HFF-Myc (cell line): ENCODE measurements at regions not wholly inside any gene's neighbourhood (a gene's known extent, or its start where the extent isn't known, plus 50 kb on each side); places are given as distances from the start of the nearest gene placed in this dataset.
"Not testable (repeated sequence)": the region's sequence is repeated elsewhere in the genome, so short reads cannot be mapped to it uniquely, and the experiment has no call there.

Experiments used
- DNase-seq: peaks from one replicate; pipeline ENCODE4 v3.0.0-alpha.2; 2011; ENCODE audit warnings: low read depth; ENCODE audit errors: extremely low read depth
- H3K4me3 ChIP-seq: replicated peaks from 2 replicates; pipeline ENCODE4 v1.5.1; 2011; ENCODE audit warnings: low read depth, mild to moderate bottlenecking, control low read depth, low read length
- TF ChIP-seq, protein P1 (sequence below): IDR thresholded peaks from 2 replicates; pipeline ENCODE4 v1.5.1; 2012; ENCODE audit warnings: mild to moderate bottlenecking, low read depth, low read length, control low read depth; ENCODE audit errors: missing control alignments

DNA sequence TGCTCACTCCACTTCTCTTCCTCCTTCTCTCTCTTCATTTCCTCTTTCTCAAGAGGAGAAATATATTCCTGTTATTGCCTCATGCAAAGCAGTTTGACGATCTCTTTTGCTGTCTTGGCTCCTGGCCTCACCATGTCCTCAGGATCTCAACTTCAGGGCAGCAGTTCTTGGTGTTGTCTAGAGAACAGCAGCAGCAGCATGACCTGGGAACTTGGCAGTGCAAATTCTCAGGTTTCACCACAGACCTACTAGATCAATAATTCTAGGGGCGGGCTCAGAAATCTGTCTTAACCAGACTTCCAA is 193.4 kb upstream of the EDNRA start:
- TF ChIP-seq, protein P1, sequence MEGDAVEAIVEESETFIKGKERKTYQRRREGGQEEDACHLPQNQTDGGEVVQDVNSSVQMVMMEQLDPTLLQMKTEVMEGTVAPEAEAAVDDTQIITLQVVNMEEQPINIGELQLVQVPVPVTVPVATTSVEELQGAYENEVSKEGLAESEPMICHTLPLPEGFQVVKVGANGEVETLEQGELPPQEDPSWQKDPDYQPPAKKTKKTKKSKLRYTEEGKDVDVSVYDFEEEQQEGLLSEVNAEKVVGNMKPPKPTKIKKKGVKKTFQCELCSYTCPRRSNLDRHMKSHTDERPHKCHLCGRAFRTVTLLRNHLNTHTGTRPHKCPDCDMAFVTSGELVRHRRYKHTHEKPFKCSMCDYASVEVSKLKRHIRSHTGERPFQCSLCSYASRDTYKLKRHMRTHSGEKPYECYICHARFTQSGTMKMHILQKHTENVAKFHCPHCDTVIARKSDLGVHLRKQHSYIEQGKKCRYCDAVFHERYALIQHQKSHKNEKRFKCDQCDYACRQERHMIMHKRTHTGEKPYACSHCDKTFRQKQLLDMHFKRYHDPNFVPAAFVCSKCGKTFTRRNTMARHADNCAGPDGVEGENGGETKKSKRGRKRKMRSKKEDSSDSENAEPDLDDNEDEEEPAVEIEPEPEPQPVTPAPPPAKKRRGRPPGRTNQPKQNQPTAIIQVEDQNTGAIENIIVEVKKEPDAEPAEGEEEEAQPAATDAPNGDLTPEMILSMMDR, result no peak
- H3K4me3 ChIP-seq, result no peak overlapping the region
- no peak for DNase-seq

GRCh38 chr4:147288512-147288911 is 192.4 kb upstream of the EDNRA start:
- TF ChIP-seq, protein P1, result no peak
- no peak overlapping the region for H3K4me3 ChIP-seq
- no peak for DNase-seq

DNA sequence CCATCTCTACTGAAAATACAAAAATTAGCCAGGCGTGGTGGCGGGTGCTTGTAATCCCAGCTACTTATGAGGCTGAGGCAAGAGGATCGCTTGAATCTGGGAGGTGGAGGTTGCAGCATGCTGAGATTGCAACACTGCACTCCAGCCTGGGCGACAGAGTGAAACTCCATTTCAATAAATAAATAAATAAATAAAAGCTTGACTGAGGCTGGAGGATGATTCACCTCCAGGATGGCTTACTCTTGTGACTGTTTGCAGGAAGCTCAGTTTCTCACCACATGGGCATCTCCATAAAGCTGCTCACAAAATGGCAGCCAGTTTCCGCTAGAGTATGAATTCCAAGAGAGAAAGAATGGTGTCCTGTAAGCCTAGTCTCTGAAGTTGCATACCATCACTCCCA is 191.7 kb upstream of the EDNRA start:
- TF ChIP-seq, protein P1, result no peak
- no peak overlapping the region for H3K4me3 ChIP-seq
- no peak for DNase-seq

- not testable (repeated sequence) for DNase-seq, H3K4me3 ChIP-seq
Measured at GRCh38 chr4:147292604-147293313, 188.1 kb upstream of the EDNRA start.

GRCh38 chr4:147293314-147293677 is 187.6 kb upstream of the EDNRA start:
- not testable (repeated sequence) for H3K4me3 ChIP-seq, DNase-seq

- TF ChIP-seq, protein P1, result no peak
- no peak for DNase-seq
- no peak overlapping the region for H3K4me3 ChIP-seq
Measured at GRCh38 chr4:147299205-147299604, 181.7 kb upstream of the EDNRA start.

DNA sequence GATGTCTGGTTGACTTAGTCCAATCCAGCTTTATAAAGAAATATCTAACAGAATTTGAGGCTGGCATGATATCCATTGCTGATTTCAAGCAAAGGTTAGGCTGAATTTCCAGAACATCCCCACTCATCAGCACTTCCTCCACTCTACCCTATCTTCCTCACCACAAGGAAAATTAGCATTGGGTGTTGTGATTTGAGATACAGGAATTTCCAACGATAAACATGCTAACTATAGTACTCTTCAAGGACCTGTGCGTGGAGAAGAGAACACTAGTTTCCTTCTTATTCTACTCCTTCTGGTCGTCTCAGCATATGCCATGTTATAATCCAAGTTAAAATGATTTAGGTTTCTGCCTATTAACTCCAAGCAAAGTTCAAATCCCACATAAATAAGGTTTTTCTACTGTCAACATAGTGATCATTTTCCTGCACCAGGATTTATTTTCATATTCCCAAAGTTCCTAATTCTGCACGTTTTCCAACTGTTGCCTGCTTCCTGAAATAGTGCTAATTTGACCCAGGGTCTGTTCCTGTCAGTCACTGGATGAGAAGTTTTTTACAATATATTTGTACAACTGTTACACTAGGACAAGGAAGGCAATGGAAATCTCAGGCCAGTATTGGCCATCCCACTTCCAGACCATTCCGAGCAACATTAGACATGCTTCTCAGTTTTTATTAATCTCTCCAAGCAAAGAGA is 177.6 kb upstream of the EDNRA start:
- H3K4me3 ChIP-seq, result no peak overlapping the region
- TF ChIP-seq, protein P1, result no peak
- no peak for DNase-seq

- no peak for DNase-seq
- TF ChIP-seq, protein P1, result no peak
- no peak overlapping the region for H3K4me3 ChIP-seq
Measured at GRCh38 chr4:147303873-147304229, 177.0 kb upstream of the EDNRA start.
